Lung (tissue), 11 donors: ENCODE measurements at regions not wholly inside any gene's neighbourhood (a gene's known extent, or its start where the extent isn't known, plus 50 kb on each side); places are given as distances from the start of the nearest gene placed in this dataset.

Source experiments
- ATAC-seq: fragments of 200-7000 bp; cut with Tn5 transposase; one replicate; pipeline ENCODE4 v1.9.1; 2020; ENCODE audit warnings: moderate number of reproducible peaks; ENCODE audit not compliant: insufficient read depth, low FRiP score
- DNase-seq, 3 donors: peaks; one replicate each; pipeline ENCODE4 v3.0.0-alpha.2; 2013 to 2017
- H3K27ac ChIP-seq, 2 donors: one replicate each; pipeline ENCODE4 v1.5.1; 2013; ENCODE audit warnings: mild to moderate bottlenecking in 2 of 2, moderate library complexity in 2 of 2, control low read depth in 1 of 2, inconsistent platforms in 1 of 2, low read depth in 1 of 2, low read length in 1 of 2
- H3K27me3 ChIP-seq, 3 donors: one replicate each; pipeline ENCODE4 v1.5.1; 2013; ENCODE audit warnings: low read length in 2 of 3; ENCODE audit not compliant: control insufficient read depth in 3 of 3, insufficient read depth in 3 of 3
- H3K36me3 ChIP-seq, 4 donors: one replicate each; pipeline ENCODE4 v1.5.1; 2013; ENCODE audit warnings: low read length in 4 of 4, mild to moderate bottlenecking in 1 of 4, moderate library complexity in 1 of 4; ENCODE audit not compliant: control insufficient read depth in 4 of 4, insufficient read depth in 4 of 4
- H3K4me1 ChIP-seq, 5 donors: one replicate each; pipeline ENCODE4 v1.5.1; 2013; ENCODE audit warnings: low read length in 5 of 5, mild to moderate bottlenecking in 2 of 5, moderate library complexity in 1 of 5; ENCODE audit not compliant: control insufficient read depth in 5 of 5, insufficient read depth in 5 of 5
- H3K4me3 ChIP-seq: one replicate; pipeline ENCODE4 v1.5.1; 2013; ENCODE audit warnings: mild to moderate bottlenecking, control low read depth, moderate library complexity
- H3K9ac ChIP-seq, 2 donors: one replicate each; pipeline ENCODE4 v1.5.1; 2013; ENCODE audit warnings: low read length in 2 of 2, control low read depth in 1 of 2; ENCODE audit not compliant: insufficient read depth in 1 of 2
- H3K9me3 ChIP-seq, 4 donors: one replicate each; pipeline ENCODE4 v1.5.1; 2013; ENCODE audit warnings: low read length in 3 of 4, mild to moderate bottlenecking in 1 of 4, moderate library complexity in 1 of 4; ENCODE audit not compliant: control insufficient read depth in 4 of 4, insufficient read depth in 3 of 4
- WGBS, 2 donors: extraction: QIAGEN DNeasy Blood & Tissue Kit; methylation state at CpG; one replicate each; pipeline ENCODE4 v1.1.7; 2013; 5-methylcytosine and 5-hydroxymethylcytosine counted together
- TF ChIP-seq, protein P1 (sequence below): IDR thresholded peaks from 2 replicates; pipeline ENCODE4 v1.5.1; 2012; ENCODE audit warnings: mild to moderate bottlenecking; ENCODE audit errors: control extremely low read depth, extremely low read depth
- donor health status: control.
- donor health status: control.
- donor health status: Bipolar disorder and iron deficiency.
- donor health status: healthy.
- donor health status: DM: yes; HTN: yes; CAD: no.

- Histone ChIP-seq H3K4me1 (peaks cover 0 to 11% (median 0%) of the 10 kb centered on the region in 5 donors), H3K27ac (no peak overlapping the region), H3K36me3 (peaks cover 0 to 2% (median 0%) of the 10 kb centered on the region in 4 donors), H3K27me3 (no peaks in the 10 kb centered on the region), H3K9me3 (no peaks in the 10 kb centered on the region), H3K4me3 (no peak overlapping the region), H3K9ac (no peak overlapping the region)
- TF ChIP-seq, protein P1, sequence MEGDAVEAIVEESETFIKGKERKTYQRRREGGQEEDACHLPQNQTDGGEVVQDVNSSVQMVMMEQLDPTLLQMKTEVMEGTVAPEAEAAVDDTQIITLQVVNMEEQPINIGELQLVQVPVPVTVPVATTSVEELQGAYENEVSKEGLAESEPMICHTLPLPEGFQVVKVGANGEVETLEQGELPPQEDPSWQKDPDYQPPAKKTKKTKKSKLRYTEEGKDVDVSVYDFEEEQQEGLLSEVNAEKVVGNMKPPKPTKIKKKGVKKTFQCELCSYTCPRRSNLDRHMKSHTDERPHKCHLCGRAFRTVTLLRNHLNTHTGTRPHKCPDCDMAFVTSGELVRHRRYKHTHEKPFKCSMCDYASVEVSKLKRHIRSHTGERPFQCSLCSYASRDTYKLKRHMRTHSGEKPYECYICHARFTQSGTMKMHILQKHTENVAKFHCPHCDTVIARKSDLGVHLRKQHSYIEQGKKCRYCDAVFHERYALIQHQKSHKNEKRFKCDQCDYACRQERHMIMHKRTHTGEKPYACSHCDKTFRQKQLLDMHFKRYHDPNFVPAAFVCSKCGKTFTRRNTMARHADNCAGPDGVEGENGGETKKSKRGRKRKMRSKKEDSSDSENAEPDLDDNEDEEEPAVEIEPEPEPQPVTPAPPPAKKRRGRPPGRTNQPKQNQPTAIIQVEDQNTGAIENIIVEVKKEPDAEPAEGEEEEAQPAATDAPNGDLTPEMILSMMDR, result no peak
- DNase-seq, result no peak
- ATAC-seq, result no peak
- 70 to 76% methylated on average over 9 of the region's 9 CpGs for WGBS, 2 donors
Measured at GRCh38 chr4:74541667-74542066, 96.7 kb downstream of the AREG start.

GRCh38 chr4:74543231-74543781, 98.4 kb downstream of the AREG start:
- no peak for ATAC-seq
- Histone ChIP-seq H3K27ac (no peak overlapping the region), H3K36me3 (peaks cover 0 to 2% (median 0%) of the 10 kb centered on the region in 4 donors), H3K4me1 (peaks cover 0 to 11% (median 0%) of the 10 kb centered on the region in 5 donors), H3K9ac (no peak overlapping the region), H3K9me3 (no peaks in the 10 kb centered on the region), H3K4me3 (no peak overlapping the region), H3K27me3 (no peaks in the 10 kb centered on the region)
- DNase-seq, result no peak
- 9 to 15% methylated on average over 3 of the region's 3 CpGs for WGBS, 2 donors
- TF ChIP-seq, protein P1, result no peak

DNA sequence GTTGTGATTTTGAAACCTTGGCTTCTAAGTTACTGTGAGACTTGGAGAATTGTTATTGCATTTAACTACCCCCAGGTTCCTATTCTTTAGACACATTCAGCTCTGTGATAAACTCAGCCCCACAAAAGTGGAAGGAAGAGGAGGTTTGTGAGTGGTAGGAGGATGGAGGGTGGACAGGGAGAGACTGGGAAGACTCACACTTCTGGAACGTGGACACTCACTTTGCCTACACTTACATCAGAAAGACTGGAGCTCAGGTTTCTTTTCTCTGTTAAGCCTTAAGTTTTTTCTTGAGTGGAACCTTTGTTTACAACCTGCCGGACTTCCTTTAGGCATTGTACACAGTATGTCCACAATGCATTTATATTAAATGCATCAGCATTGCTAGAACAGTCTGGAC, 99.0 kb downstream of the AREG start:
- ATAC-seq (no peak), DNase-seq (no peak)
- Histone ChIP-seq H3K9me3 (no peaks in the 10 kb centered on the region), H3K27me3 (no peaks in the 10 kb centered on the region), H3K4me1 (peaks cover 0 to 11% (median 0%) of the 10 kb centered on the region in 5 donors), H3K9ac (no peak overlapping the region), H3K27ac (no peak overlapping the region), H3K4me3 (no peak overlapping the region), H3K36me3 (peaks cover 0 to 2% (median 0%) of the 10 kb centered on the region in 4 donors)
- TF ChIP-seq, protein P1, result no peak
- 41 to 46% methylated on average over 2 of the region's 2 CpGs for WGBS, 2 donors
